Activated CD8-positive, alpha-beta memory T cell treated with anti-CD3 and anti-CD28 coated beads for 4 hours (primary cell): ENCODE measurements at regions not wholly inside any gene's neighbourhood (a gene's known extent, or its start where the extent isn't known, plus 50 kb on each side); places are given as distances from the start of the nearest gene placed in this dataset.
"Not testable (repeated sequence)": the region's sequence is repeated elsewhere in the genome, so short reads cannot be mapped to it uniquely, and the experiment has no call there.

Experiments
- DNase-seq, 2 donors: peaks; one replicate each; pipeline ENCODE4 v3.0.0-alpha.2; 2020; ENCODE audit warnings: low read depth in 2 of 2

DNA sequence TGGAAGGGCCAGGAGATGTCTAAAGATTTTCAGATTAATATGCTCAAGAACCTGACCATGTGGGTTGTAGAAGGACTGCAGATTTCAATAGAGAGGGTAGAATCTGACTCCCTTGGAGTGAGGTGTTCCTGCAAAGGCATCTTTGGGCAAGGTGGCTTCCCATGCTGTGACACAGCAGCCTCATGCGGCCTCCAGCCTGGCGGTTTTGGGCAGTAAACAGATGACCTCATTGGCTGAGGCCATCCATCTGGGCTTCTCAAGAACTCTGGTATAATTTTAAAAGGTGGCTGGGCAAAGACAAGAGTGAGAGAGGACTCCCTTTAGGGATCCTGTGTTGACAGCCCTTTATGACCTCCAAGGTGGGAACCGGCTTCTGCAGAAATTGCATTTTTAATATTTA is 90.3 kb upstream of the ERCC6L2 start:
- DNase-seq, result no peak

DNA sequence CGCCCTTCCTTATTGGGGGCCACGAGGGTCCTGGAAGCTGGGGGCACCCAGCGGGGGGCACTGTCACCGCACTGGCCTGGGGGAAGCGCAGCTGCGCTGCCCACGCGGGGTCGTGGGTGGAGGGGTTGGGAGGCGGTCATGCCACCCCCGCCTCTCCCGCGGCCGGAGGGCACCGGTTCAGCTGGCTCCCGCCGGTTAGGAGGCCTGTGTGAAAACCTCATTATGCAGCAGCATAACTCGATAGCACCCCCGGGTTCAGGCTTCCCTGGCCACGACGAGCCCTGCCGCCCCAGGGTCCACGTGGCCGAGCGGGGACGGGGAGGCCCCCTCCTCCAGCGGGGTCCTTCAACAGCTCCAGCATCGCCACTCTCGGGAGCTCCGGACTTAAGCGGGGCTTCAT is 91.2 kb upstream of the ERCC6L2 start:
- DNase-seq, result no peak

GRCh38 chr9:95783426-95783975 is 92.0 kb upstream of the ERCC6L2 start:
- DNase-seq, result no peak

GRCh38 chr9:95780751-95781150 is 94.7 kb upstream of the ERCC6L2 start:
- DNase-seq, result no peak

GRCh38 chr9:95780121-95780520 is 95.4 kb upstream of the ERCC6L2 start:
- DNase-seq, result no peak

DNA sequence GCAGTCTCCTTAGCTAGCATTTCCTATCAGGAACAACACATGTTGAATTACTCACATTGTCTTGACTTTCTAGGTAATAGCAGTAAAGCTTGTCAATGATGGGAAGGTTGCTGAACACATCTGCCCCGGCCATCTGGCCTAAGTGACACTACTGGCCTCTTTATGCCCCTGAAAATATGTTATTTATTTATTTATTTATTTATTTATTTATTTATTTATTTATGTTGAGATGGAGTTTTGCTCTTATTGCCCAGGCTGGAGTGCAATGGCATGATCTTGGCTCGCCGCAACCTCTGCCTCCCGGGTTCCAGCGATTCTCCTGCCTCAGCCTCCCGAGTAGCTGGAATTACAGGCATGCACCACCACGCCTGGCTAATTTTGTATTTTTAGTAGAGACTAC is 95.9 kb upstream of the ERCC6L2 start:
- DNase-seq, result not testable (repeated sequence)

GRCh38 chr9:95778957-95779356 is 96.5 kb upstream of the ERCC6L2 start:
- no peak for DNase-seq

DNA sequence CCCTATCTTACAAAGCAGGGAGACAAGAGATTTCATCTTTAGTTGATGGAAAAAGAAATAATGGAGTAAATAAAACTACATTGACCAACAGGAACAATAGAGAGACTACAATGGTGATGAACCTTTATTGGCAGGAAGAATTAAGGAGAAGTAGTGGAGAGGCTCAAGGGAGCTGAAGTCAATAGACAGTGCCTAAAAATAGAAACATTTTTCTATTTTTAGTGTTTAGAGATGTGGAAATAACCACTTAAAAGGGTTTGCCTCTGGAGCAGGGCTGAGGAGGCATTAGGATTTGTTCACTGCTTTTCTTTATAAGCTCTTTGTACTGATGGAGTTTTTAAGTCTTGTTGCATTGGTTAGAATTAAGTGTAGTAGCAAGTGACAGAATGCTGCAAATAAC is 98.4 kb upstream of the ERCC6L2 start:
- no peak for DNase-seq

DNA sequence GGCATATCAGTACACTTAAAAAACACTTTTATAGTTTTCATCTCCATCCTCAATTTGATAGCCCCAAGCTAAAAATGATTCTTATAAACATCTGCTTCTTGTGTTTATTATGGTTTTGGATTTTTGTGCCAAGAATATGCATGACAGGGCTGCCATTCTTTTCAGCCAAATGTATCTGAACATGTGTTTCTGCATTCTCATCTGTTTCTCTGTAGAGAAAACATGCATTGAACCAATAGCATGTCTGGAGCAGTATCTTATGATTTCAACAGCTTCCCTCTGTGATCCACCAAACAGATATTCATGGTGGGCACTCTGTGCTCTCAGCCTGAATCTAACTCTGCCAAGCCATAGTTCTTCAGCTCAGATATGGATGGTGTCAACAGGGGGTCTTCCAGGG is 99.3 kb upstream of the ERCC6L2 start:
- DNase-seq, result no peak

GRCh38 chr9:95775191-95775590 is 100.3 kb upstream of the ERCC6L2 start:
- DNase-seq, result no peak

GRCh38 chr9:95773053-95773418 is 102.5 kb upstream of the ERCC6L2 start:
- no peak for DNase-seq

GRCh38 chr9:95772320-95773052 is 103.0 kb upstream of the ERCC6L2 start:
- DNase-seq, result no peak

DNA sequence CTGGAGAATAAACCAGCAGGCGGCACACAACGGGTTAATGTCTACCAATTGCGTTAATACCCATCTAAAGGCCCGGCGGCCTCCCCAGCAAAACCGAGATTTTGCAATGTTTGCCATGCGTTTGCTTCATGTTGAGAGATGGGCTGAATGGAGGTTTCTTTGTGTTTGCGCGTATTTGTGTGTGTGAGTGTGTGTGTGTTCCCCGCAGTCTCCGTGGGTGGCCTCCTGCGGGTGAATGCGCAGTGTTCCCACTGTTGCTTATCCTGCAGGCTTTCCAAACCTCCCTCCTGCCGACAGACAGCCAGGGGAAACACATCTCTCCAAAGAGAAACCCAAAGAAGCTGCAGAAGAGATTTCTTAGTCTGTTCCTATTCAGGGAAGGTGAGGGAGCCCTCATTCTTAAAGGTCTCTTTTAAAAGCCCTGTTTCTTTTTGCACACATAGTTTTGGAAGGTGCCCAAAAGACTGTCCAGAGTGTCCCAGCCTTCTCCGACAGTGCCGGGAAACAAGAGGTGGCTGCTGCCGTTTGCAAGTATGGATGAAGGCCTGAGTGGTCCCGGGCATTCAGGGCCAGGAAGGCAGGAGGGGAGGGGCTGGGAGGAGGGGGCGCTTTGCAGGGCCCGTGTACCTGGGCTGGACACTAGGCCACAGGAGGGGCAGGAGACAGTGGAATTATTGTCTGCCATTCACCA is 103.8 kb upstream of the ERCC6L2 start:
- no peak for DNase-seq

GRCh38 chr9:95770653-95771131 is 104.8 kb upstream of the ERCC6L2 start:
- DNase-seq, result no peak

DNA sequence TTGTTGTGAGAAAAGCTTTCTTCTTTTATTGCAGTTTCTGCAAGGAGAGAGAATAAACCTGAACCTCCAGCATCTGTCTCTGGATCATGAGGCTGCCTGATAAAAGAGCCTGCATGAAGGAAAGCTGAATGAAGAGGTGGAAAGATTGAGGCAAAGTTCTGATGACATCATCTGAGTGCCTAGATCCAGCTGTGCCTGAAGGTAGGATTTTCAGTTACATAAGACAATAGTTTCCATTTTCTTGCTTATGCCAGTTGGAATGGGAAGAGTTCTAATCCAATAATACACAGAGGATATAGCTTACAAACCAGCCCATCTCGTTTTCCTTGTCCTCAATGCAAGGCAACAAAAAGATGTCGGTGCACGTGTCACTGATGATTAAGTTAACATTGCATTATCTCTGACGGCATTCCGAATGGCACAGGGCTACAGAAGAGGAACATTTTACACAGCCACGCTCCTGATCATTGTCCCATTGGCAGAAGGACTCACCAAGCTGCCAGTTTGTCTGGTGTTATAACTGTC is 105.5 kb upstream of the ERCC6L2 start:
- DNase-seq, result no peak

- no peak for DNase-seq
Observed at GRCh38 chr9:95769473-95769872, 106.0 kb upstream of the ERCC6L2 start.

DNA sequence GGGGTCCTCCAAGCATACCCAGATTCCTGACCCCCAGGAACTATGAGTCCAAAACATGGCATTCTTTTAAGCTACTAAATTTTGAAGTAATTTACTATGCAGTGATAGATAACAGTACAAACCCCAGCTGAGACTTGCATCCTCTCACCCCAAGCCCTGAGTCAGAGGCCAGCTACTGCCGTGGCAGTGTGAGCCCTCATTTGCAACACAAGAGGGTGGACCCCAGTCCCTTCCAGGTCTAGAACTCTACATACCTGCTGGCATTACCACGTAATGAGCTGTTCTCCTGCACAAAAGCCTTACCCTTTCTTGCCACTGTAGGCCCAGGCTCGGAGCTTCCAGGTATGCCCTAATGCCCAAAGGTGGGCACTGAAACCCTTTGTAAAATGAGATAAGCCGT is 108.6 kb upstream of the ERCC6L2 start:
- DNase-seq, result no peak

DNA sequence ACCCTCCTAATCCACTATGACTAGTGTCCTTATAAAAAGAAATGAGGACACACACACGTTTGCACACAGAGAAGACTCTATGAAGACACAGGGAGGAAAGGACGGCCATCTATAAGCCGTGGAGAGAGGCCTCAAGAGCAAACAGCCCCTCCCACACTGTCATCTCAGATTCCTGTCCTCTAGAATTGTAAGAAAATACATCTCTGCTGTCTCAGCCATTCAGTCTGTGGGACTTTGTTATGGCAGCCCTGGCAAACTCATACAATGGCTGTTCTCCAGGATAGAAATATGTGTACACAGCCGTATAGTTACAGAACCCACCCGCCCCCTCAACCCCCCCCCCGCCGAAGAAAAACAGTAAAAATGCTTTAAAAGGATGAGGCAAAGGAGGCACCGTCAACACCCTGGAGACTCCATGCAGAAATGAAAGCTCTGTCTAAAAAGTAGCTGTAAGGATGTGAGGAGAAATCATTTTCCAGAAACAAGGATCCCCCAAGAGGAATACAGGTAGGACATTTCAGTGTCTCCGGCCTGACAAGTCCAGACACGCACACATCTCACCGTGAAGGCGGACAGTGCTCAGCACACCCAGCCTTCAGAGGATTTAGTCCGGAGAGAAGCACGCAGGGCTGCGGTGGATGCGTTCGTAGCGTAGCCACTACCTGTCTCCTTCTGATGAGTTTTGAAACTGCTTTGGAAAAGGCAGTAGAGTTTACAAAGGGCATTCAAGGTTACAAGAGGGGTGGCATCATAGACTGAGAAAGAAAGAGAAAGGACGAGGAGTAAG is 110.8 kb upstream of the ERCC6L2 start:
- no peak for DNase-seq

- no peak for DNase-seq
Observed at GRCh38 chr9:95763983-95764382, 111.5 kb upstream of the ERCC6L2 start.

- DNase-seq, result no peak
Observed at GRCh38 chr9:95763006-95763405, 112.5 kb upstream of the ERCC6L2 start.

DNA sequence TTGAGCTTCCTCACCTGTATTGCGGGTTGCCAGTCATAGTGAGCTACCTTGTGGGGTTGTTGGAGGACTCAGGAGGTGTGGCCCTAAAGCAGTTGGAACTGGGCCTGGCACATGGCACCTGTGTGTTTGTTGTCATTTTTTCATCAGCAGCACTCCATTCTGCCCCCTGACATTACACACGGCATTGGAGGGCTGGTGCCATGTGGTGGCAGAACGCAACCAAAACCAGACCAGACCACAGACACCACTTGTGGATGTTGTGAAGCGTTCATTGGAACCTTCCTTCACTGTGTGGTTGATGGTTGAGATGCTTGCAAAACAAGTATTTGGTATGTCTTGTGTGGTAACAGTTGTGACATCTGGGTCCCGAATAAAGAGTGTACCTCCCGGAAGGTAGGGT is 113.2 kb upstream of the ERCC6L2 start:
- no peak for DNase-seq

DNA sequence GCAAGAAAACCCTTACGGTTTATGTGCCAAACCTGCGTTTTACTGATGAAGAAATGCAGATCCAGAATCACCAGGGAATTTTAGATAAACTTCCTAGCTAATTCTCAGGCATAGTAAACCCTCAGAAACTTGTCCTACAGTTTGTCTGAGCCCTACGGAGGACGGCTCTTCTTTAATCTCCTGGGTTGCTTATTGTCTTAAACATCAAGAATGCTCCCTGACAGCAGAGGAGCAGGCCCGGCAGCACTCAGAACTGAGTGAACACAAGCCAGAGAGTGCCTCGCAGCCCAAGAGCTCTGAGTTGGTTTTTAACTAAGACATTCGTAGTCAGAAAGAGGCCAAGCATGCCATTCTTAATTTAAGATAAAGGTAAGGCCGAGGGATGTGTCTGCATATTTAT is 114.7 kb upstream of the ERCC6L2 start:
- DNase-seq, result no peak
